Gastrocnemius medialis (tissue), 4 donors: ENCODE measurements at regions not wholly inside any gene's neighbourhood (a gene's known extent, or its start where the extent isn't known, plus 50 kb on each side); places are given as distances from the start of the nearest gene placed in this dataset.

Experiments used
- ATAC-seq, 2 donors: fragments of 150-250 bp; one replicate each; pipeline ENCODE4 v1.9.1; 2016
- DNase-seq, 2 donors: peaks; one replicate each; pipeline ENCODE4 v3.0.0-alpha.2; 2019
- H3K27ac ChIP-seq, 4 donors: fragments of 200-600 bp; sonication (generic); 1 replicate in 1 of 4; 2 replicates in 3 of 4; pipeline ENCODE4 v1.5.1; 2016 to 2018; ENCODE audit warnings: mild to moderate bottlenecking in 2 of 4, moderate library complexity in 1 of 4
- H3K27me3 ChIP-seq, 3 donors: fragments of 200-600 bp; sonication (generic) in 2 of 3; 1 replicate in 1 of 3; 2 replicates in 2 of 3; pipeline versions ENCODE4 v1.5.1 to v1.6.0; 2016 to 2019; ENCODE audit warnings: mild to moderate bottlenecking in 1 of 3, moderate library complexity in 1 of 3
- H3K36me3 ChIP-seq, 2 donors: fragments of 200-600 bp; sonication (generic) in 1 of 2; one replicate each; pipeline ENCODE4 v1.5.1; 2017 to 2018
- H3K4me1 ChIP-seq, 2 donors: fragments of 200-600 bp; sonication (generic) in 1 of 2; one replicate each; pipeline ENCODE4 v1.5.1; 2016 to 2017; ENCODE audit warnings: mild to moderate bottlenecking in 2 of 2
- H3K4me3 ChIP-seq, 4 donors: fragments of 200-600 bp; sonication (generic) in 3 of 4; 1 replicate in 1 of 4; 2 replicates in 3 of 4; pipeline ENCODE4 v1.5.1; 2016 to 2019; ENCODE audit warnings: mild to moderate bottlenecking in 2 of 4
- H3K9me3 ChIP-seq, 3 donors: fragments of 200-600 bp; sonication (generic) in 2 of 3; 1 replicate in 1 of 3; 2 replicates in 2 of 3; pipeline ENCODE4 v1.5.1; 2016 to 2019
- CTCF ChIP-seq, 5 experiments: fragments of 450-650 bp in 3 of 5; fragments of 200-600 bp in 2 of 5; sonication (generic) in 2 of 5; IDR thresholded peaks in 4 of 5; conservative IDR thresholded peaks in 1 of 5; 1 replicate in 4 of 5; 2 replicates in 1 of 5; pipeline ENCODE4 v1.5.1; 2016 to 2019; ENCODE audit warnings: antibody characterized with exemption in 5 of 5, mild to moderate bottlenecking in 3 of 5, moderate library complexity in 3 of 5
- POLR2A ChIP-seq, 2 donors: fragments of 450-650 bp; IDR thresholded peaks; one replicate each; pipeline ENCODE4 v1.6.1; 2017; ENCODE audit warnings: antibody characterized with exemption in 2 of 2, mild to moderate bottlenecking in 2 of 2, moderate library complexity in 2 of 2
- in situ Hi-C, 4 donors: fragments of 200-750 bp; cut with MboI; loops; one replicate each; pipeline versions ENCODE4 v1.15.0 to v1.8.0; 2017; ENCODE audit warnings: low sequenced_read_pairs in 4 of 4
- intact Hi-C: fragments of 100-400 bp; cut with DNase I; formaldehyde crosslinking; loops from one replicate; pipeline ENCODE4 v1.15.1; 2023; ENCODE audit warnings: low total_unique reads

GRCh38 chr1:4219111-4219510 is 319.0 kb upstream of the C1orf174 start:
- DNase-seq (no peak), ATAC-seq (no peak)
- Histone ChIP-seq H3K4me3 (no peak overlapping the region), H3K27me3 (no peaks in the 10 kb centered on the region), H3K9me3 (no peaks in the 10 kb centered on the region), H3K27ac (no peak overlapping the region), H3K4me1 (no peaks in the 10 kb centered on the region), H3K36me3 (no peaks in the 10 kb centered on the region)
- no peak for TF ChIP-seq POLR2A (IDR thresholded peaks at IDR 0.05)
- no peak for TF ChIP-seq CTCF (IDR thresholded peaks at IDR 0.05 in 4 of 5, conservative IDR thresholded peaks at IDR 0.05 in 1 of 5)
- in situ Hi-C loops = no loop called here
- intact Hi-C loops = no loop called here

GRCh38 chr1:4219826-4220225 is 319.8 kb upstream of the C1orf174 start:
- in situ Hi-C loops = no loop called here
- Histone ChIP-seq H3K27ac (no peak overlapping the region), H3K4me3 (no peak overlapping the region), H3K9me3 (no peaks in the 10 kb centered on the region), H3K4me1 (no peaks in the 10 kb centered on the region), H3K27me3 (no peaks in the 10 kb centered on the region), H3K36me3 (no peaks in the 10 kb centered on the region)
- no peak for ATAC-seq
- intact Hi-C loops = no loop called here
- TF ChIP-seq CTCF (IDR thresholded peaks at IDR 0.05 in 4 of 5, conservative IDR thresholded peaks at IDR 0.05 in 1 of 5) = no peak
- no peak for TF ChIP-seq POLR2A (IDR thresholded peaks at IDR 0.05)
- no peak for DNase-seq

GRCh38 chr1:4220362-4220761 is 320.3 kb upstream of the C1orf174 start:
- no peak overlapping the region for H3K4me3 ChIP-seq
- H3K4me1 ChIP-seq = no peaks in the 10 kb centered on the region
- in situ Hi-C loops (no loop called here), intact Hi-C loops (no loop called here)
- no peaks in the 10 kb centered on the region for H3K27me3 ChIP-seq
- DNase-seq (no peak), ATAC-seq (no peak)
- no peak overlapping the region for H3K27ac ChIP-seq
- H3K36me3 ChIP-seq = no peaks in the 10 kb centered on the region
- TF ChIP-seq POLR2A (IDR thresholded peaks at IDR 0.05) (no peak), CTCF (IDR thresholded peaks at IDR 0.05 in 4 of 5, conservative IDR thresholded peaks at IDR 0.05 in 1 of 5) (no peak)
- H3K9me3 ChIP-seq = no peaks in the 10 kb centered on the region

- H3K27ac ChIP-seq = no peak overlapping the region
- TF ChIP-seq CTCF (IDR thresholded peaks at IDR 0.05 in 4 of 5, conservative IDR thresholded peaks at IDR 0.05 in 1 of 5) (no peak), POLR2A (IDR thresholded peaks at IDR 0.05) (no peak)
- H3K9me3 ChIP-seq = no peaks in the 10 kb centered on the region
- intact Hi-C loops = no loop called here
- H3K4me3 ChIP-seq = no peak overlapping the region
- H3K27me3 ChIP-seq = no peaks in the 10 kb centered on the region
- ATAC-seq (no peak), DNase-seq (no peak)
- in situ Hi-C loops = no loop called here
- H3K4me1 ChIP-seq = no peaks in the 10 kb centered on the region
- no peaks in the 10 kb centered on the region for H3K36me3 ChIP-seq
Observed at GRCh38 chr1:4221107-4221506, 321.0 kb upstream of the C1orf174 start.

DNA sequence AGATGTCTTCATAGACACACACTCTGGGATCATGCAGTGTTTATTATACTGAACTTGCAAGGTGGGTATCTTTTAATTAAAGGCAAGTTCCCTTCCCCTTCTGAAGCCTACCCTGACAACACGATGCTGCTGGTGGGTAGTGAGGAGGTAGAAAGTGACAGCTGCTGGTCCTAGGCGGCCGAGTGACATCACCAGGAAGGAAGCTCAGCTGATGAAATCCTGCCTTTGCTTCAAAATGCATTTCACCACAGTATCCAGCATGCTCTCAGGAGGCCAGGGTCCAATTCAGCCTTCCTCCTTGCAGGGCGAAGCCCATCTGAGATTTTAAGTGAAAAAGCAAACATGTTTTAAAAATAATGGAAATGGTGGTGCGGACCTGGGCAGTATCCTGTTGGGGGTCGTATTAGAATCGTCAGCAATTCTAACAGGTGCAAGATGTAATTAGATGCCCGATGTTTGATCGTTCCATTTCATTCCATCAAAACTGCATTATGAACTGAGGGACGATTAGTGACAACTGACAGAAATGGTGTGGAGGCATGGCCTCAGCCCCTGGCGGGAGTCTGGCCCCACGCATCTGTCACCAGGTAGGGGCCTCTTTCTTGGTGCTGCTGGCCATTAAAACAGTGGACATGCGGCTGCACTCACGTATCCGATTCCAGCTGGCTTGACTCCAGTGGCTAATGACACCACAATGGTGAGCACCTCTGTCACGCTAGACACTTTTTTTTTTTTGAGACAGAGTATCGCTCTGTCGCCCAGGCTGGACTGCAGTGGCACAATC is 324.8 kb upstream of the C1orf174 start:
- intact Hi-C loops = no loop called here
- in situ Hi-C loops = no loop called here
- DNase-seq = no peak
- Histone ChIP-seq H3K4me1 (no peaks in the 10 kb centered on the region), H3K36me3 (no peaks in the 10 kb centered on the region), H3K27me3 (no peaks in the 10 kb centered on the region), H3K9me3 (no peaks in the 10 kb centered on the region), H3K27ac (no peak overlapping the region), H3K4me3 (no peak overlapping the region)
- no peak for ATAC-seq
- TF ChIP-seq CTCF (IDR thresholded peaks at IDR 0.05 in 4 of 5, conservative IDR thresholded peaks at IDR 0.05 in 1 of 5) (no peak), POLR2A (IDR thresholded peaks at IDR 0.05) (no peak)
